ENCODE measurements at regions not wholly inside any gene's neighbourhood (a gene's known extent, or its start where the extent isn't known, plus 50 kb on each side); places are given as distances from the start of the nearest gene placed in this dataset.
"Not testable (repeated sequence)": the region's sequence is repeated elsewhere in the genome, so short reads cannot be mapped to it uniquely, and the experiment has no call there.

DNA sequence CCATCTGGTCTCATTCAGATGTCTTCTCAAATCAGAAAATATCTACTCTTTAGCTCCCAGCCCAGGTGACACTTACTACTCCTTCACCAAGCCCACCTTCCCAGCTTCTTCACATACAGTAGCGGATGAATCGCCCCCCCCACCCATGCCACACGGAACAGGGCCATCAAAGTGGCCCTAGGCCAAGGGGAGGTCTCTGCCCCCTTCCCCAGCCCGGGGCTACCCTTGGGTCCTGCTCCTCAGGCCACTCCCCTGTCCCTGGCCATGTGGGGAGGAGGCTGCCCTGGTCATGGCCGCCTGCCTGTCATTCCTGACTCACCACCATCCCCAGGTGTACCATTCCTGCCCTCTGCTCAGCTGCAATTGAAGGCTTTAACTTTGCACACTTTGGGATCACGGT lies 142.8 kb downstream of the NECTIN1 start:
- peak in 1 of 56 donors; percentile 17 for DNase-seq

DNA sequence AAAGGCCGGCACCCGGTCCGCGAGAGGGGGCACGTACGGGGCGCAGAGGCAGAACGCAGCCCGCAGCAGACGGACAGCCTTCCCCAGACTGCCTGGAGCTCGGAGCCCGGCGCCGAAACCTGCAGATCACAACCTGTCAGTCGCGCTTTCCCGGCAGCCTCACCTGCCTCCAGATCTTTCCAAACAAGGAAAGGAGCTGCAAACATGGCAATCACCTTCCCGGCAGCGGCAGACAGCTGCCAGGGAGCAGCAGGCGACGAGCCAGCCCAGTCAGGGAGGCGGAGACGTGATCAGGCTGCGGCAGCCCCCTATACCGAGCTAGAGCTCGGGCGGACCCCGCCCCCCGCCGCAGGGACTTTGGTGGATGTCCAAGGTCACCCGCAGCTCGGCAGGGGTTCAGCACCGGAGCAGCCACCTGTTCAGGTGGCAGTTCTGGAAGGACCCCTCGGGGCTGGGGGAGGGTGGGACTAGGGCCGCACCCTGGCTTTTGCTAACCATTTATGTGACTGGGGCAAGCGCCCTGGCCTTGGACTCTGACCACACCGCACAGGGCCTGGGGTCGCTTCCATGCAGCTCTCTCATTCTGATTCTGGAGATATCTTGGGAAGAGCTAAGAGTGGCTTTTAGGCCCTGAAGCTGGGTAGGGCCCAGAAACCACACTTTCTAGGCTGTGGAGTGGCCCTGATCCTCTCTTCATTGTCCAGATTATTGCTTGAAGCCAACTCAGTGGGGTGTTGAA lies 143.8 kb downstream of the NECTIN1 start:
- peak in 30 of 56 donors; percentile 15 to 76 (median 42) for DNase-seq

DNA sequence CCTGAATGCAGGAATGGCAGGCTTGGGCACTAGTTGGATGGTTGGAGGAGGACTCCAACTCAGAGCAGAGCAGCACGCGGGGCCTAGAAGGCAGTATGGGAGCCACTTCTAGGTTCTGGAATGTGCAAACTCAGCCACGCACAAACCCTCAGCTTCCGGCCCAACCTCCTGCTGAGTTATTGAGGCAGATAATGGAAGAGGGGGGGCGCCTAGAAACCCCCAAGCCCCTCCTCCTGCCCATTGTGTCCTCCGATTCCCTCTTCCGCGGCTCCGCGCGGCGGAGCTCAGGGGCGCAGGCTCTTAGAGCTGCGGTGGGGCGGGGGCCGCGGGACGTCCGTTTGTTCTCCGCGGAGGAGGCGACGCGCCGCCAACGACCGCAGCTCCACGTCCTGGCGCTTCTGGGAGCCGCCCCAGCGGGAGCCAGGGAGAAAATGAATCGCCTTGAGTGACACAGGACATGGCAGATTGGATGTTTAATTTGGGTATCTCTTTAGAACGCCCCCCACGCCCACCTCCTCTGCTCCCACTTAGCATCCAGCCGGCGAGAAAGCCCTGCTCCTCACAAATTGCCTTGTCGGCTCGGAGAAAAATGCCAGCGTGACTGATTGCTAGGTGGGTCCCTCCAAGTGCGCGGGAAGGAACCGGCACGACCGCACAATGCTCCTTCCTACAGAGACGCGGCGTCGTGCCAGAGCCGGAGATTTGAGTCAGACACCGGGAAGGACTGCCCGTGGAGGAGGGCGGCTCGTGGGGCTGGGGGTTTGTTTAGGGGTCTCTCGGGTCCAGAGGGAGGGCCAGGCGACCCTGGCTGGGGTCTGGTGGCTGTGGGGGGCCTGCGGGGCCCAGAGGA lies 144.6 kb downstream of the NECTIN1 start:
- DNase-seq, result peak in 44 of 56 donors; percentile 32 to 84 (median 56)

DNA sequence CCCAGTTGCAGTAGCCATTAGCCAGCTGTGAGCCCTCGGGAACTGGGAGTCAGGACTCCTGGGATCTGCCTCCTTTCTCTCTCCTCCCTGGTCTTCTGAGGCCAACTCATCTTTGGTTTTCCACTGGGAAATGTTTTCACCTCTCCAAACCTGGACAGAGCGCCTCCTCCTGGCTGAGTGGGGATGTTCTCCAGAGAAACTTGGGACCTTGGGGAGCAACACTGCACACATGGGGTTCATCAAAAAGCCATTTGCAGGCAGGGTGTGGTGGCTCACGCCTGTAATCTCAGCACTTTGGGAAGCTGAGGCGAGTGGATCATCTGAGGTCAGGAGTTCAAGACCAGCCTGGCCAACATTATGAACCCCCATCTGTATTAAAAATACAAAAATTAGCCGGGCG lies 145.4 kb downstream of the NECTIN1 start:
- DNase-seq, result no peak

DNA sequence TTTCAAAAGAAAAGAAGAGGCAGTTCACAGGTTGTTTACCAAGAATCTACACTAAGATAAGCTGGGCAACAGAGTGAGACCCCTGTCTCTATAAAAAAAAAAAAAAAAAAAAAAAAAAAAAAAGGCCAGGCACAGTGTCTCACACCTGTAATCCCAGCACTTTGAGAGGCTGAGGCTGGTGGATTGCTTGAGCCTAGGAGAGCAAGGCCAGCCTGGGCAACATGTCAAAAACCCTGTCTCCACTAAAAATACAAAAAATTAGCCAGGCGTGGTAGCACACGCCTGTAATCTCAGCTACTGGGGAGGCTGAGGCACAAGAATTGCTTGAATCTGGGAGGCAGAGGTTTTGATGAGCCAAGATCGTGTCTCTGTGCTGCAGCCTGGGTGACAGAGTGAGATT lies 147.6 kb downstream of the NECTIN1 start:
- not testable (repeated sequence) for DNase-seq

DNA sequence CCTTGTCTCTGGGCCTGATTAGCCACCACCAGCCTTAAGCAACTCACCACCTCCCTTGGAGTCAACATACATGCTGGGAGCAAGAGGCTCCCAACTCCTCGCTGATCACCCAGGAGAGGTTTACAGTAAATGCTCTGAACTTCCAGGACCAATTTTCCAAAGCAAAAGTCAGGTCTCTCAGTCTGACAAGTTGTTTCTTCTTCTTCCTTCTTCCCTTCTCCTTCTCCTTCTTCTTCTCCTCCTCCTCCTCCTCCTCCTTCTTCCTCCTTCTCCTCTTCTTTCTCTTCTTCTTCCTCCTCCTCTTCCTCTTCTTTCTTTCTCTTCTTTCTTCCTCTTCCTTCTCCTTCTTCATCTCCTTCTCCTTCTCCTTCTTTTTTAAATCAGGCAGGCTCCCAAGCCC lies 148.2 kb downstream of the NECTIN1 start:
- DNase-seq, result no peak

DNA sequence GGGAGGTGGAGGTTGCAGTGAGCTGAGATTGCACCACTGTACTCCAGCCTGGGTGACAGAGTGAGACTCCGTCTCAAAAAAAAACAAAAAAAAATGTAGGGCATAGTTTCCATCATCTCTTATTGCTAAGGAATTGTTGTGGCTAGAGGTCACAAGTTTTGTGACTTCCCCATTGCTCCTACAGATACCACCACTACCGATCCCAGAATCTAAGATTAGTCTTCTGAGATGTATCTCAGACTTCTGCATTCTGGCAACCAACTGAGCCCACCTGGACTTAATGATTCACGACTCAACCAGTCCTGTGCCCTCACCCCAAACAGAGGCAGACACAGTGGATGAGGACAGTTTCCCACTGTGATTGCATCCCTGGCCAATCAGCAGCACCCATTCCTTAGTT lies 148.9 kb downstream of the NECTIN1 start:
- no peak for DNase-seq

DNA sequence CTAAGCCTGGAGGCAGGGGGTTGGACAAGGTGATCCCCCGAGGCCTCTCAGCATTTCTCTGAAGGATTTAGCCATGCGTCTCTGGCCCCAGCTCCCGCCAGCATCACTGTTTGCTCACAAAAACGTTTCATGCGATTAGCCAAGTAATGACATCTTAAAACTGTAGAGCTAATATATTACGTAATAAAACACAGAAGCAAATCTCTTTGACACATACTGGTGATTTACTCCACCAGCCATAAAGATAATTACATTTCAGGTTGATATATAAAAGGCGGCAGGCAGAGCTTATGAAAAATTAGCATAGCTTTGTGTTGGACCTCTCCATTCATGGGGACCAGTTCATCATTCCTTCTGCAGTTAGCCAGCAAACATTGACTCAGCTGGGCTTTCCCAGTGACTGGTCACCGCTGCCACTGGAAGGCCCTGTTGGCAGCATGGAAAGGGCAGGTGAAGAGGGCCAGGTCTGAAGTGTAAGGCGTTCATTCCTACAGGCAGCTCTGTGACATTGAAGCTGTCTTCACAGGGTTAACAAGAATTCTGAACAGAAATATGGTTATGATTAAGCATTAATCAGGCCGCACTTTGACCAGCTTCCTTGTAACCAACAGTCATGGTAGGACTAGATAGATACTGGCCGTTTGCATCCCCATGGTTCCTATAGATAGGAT lies 150.3 kb downstream of the NECTIN1 start:
- DNase-seq, result no peak

DNA sequence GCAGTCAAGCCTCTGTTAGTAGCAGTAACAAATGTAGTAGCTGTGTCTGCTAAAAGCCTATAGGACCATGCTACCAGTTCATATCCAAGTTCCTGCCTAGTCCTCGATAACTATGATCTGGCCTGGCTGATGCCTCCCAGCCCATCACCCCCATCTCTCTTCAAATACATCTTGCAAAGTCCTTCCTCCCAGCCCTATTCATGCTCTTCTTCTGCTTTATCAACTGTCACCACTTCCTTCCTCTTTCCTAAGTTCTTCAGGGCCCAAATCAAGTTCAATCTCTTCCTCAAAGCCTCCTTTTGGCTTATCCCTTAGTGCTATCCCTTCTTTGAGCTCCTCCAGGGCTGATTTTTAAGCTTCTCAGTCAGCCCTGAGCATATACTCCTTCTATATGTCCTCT lies 150.9 kb upstream of the THY1 start:
- DNase-seq, result no peak

DNA sequence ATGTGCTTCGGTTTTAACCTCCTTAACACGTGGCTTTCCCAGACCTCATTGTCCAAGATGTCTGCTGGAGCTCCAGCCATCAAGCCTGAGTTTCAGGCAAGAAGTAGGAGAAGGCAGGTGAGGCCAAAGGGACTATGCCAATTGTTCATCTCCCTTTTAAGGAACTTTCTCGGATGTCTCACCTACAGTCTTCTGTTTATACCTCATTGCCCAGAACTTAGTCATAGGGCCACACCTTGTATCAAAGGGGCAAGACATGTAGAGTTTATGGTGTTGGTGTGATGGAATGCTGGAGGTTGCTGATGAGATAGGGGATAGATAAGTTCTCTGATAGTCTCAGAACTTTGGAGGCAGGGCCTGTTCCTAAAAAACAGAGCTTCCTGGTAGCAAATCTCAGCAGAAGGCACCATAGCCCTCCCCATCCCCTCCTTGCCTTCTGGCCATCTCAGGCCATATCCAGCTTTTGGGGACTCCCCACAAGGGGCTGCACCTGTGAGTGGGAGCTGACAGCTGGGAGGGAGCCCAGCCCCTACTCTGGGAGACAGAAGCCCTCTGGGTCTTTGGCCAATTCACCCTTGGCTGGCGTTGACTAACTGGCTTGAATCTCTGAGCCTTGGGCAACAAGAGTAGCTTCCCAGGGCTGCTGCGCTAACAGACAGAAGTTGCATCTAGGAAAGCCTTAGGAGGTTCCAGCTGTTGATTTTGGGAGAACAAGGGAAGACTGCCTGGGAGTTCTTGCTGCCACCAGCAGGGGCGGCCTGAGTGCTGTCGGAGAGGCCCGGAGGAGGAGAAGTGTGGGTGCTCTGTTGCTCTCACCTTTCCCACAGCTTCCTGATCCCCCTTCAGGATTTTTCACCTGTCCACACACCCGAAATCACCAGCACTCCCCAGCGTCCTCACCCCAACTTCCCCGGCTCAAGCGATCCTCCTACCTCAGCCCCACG lies 149.8 kb upstream of the THY1 start:
- no peak for DNase-seq

DNA sequence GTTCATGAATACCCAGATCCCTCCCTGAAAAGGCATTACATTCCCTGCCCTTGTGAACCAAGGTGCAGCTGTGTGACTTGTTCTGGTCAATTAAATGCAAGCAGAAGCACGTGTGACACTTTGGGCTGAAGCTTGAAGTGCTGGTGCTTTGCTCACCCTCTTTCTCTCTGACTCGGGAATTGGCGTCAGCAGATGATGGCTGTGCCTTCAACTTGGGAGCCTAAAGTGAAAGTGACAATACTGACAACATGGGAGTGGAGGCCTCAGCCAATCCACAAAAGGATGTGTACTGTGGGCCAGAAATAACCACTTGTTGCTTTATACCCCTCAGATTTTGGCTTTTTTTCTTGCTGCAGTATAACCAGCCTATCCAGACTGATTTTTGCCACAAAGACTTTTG lies 148.3 kb upstream of the THY1 start:
- DNase-seq, result no peak

DNA sequence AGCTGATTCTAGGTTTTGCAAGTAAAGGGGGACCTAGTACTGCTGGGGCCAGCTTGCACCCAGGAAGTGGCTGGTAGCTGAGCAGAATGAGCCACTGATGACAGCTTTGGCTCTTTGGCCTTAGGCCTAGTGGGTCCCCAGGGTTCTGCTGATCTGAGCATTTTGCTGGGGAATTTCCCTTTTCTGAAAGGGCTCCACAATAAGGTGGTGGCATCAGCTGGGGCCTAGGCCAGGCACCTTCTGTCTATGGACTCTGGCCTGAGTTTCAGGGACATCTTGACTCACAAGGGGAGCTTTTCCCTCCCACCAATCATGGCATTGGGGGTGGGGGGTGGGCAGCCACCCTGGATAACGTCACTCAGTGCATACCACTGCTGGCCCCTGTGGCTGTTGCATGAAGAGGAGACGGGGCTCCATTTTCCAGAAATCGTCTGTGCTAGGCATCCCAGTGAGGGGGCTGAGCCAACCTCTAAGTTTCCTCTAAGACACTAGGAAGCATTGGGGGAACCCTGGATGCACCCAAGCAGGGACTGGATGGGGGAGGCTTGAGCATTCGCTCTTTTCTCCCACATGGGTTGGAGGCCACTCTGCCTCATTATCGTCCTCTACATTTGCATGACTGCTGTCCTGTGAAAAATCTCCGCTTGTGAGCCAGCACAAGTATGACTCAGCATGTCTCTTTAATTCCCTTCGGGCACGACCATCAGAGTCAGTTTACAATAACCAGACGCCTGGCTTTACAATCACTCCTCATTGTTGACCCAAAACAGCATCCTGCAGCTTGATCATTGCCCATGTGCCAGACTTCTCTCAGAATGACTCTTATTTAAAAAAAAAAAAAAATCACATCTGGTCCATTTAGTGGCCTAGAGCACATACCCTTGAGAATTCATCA lies 145.0 kb upstream of the THY1 start:
- peak in 19 of 56 donors; percentile 3 to 79 (median 22) for DNase-seq

DNA sequence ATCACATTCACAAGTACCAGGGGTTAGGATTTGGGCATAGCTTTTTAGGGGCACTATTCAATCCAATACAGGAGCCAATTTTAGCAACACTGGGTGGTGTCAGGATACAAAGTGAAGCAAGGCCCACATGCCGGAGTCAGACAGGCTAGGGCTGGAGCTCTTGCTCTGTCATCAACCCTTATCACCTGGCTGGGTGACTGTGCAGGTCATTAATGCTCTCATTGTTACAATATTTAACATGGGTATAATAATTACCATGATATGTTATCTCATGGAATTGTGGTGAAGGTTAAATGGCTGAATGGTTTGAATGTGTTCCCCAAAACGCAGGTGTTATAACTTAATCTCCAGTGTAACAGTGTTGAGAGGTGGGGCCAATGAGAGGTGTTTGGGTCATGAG lies 143.3 kb upstream of the THY1 start:
- no peak for DNase-seq

DNA sequence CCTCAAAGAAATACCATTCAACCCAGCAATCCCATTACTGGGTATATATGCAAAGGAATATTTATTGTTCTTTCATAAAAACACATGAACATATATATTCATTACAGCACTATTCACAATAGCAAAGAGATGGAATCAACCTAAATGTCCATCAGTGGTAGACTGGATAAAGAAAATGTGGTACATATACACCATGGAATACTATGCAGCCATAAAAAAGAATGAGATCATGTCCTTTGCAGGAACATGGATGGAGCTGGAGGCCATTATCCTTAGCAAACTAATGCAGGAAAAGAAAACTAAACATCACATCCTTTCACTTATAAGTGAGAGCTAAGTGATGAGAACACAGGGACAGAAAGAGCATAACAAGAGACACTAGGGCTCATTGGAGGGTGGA lies 142.7 kb upstream of the THY1 start:
- not testable (repeated sequence) for DNase-seq

DNA sequence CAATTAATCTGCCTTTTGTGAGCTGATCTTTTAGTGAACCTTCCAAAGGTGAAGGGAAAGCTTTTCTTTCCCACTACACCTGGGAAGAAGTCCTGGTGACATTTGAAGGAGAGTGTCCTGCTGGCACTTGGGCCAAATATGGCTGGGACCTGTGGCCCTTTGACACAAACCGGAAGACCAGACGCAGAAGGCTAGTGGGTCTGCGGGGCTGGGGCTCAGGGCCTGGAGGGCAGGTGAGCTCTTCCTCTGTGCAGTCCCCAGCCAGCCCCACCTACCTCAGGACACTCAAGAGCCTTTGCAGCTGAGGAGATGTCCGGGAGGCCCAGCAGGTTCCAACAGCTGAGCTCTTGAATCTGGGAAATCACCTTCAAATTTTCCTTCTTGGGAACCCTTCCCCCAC lies 138.0 kb upstream of the THY1 start:
- no peak for DNase-seq

DNA sequence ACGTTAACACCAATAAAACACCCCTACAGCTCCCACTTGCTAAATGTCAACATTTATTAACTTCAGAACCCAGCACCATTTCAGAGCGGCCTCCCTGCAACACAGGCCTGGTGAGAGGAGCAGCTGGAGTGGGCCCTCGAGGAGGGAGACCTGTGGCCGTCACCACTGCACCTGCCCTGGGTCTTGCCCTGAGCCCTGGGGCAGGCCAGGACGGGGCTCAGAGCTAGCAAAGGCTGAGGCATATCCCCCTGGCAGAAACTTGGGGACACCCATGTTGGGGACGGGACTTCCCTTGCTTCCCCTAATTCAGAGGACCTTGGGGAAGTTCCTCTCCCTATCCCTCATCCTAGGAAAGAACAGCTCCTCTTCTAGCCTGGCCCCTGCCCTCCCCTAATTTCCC lies 137.3 kb upstream of the THY1 start:
- DNase-seq, result no peak

DNA sequence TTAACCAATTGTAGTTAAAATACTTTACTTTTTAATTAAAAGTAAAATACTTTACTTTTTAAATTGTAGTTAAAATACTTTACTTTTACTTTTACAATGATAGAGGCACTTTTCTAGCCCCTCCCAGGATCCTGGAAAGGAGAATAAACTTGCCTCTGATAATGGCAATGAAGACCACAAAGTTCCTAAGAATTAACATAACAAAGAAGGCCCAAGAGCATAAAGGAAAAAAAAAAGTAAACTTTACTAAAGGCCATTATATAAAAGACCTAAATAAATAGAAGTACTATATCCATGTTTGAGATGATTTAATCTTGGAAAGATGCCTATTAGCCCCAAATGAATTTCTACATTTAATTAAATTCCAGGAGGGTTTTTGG lies 129.1 kb upstream of the THY1 start:
- DNase-seq, result no peak

DNA sequence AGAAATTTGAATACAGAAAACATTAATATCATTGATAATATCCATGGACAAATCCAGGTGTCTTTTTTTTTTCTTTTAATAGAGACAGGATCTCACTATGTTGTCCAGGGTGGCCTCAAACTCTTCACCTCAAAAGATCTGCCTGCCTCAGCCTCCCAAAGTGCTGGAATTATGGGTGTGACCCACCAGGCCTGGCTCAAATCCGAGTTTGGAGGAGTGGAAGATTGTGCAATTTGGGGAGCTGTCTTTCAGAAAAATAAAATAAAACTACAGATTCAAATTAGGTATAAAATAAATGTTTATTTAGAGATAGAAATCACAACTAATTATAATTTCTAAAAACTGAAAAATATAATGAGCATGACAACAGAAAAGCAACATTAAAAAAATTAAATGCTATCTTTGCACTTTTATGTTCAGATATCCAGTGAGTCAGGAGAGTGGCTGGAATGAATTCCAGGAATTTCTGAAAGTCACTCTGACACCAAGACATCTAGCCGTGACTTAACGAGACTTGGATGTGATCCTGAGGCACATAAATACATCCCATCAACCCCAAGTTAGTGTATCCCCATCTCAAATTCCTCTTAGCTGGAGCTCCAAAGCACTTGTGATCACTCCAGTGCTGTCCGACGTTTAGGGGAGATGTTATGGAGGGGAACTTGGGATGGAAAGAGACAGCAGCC lies 128.6 kb upstream of the THY1 start:
- no peak for DNase-seq

DNA sequence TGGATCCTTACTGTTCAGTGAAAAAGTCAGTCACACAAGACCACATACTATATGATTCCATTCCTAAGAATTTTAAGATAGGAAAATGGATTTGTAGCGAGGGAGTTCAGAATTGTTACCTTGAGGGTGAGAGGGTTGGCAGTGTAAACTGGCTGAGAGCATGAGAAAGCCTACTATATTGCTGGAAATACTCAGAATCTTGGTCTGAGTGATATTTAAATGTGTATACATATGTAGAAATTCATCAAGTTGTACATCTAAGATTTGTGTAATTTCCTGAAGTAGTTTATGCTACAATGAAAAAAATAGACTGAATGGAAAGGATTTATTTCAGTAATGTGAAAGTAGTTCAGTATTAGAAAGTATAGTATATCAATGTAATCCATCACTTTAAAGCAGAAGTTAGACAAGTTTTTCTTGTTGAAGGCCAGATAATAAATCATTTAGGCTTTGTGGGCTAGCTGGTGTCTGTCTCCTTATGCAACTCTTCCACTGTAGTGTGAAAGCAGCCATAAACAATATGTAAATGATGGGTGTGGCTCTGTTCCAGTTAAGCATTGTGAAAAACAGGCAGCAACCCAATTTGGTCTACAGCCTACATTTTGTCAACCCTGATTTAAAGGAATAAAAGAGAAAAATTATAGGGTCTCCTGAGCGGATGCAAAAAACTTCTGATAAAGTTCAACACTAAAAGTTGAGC lies 127.2 kb upstream of the THY1 start:
- DNase-seq, result no peak
